ENCODE measurements at regions not wholly inside any gene's neighbourhood (a gene's known extent, or its start where the extent isn't known, plus 50 kb on each side); places are given as distances from the start of the nearest gene placed in this dataset.

DNA sequence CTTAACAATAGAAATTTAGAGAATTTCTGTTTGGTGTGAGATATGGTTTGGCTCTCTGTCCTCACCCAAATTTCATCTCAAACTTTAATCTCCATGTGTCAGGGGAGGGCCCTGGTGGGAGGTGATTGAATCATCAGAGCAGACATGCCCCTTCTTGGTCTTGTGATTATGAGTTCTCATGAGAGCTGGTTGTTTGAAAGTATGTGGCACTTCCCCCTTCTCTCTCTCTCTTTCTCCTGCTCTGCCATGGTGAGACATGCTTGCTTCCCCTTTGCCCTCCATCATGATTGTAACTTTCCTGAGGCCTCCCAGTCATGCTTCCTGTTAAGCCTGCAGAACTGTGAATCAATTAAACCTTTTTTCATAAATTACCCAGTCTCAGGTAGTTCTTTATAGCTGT, 524.7 kb upstream of the ACVR2A start:
- no peaks in the 10 kb centered on the region for H3K79me2 ChIP-seq (replicated peaks; ENCODE audit: insufficient read depth)
- TF ChIP-seq EZH2 (IDR thresholded peaks at IDR 0.05; ENCODE audit: low read depth, unreplicated experiment) (no peak), ZNF114 (CRISPR knock-in tag; IDR thresholded peaks at IDR 0.05) (no peak)
- H3K27me3 ChIP-seq (ENCODE audit: insufficient read depth), result no peaks in the 10 kb centered on the region
- H3K36me3 ChIP-seq (ENCODE audit: insufficient read depth), result peaks cover 2% of the 10 kb centered on the region; the same call in 1 of the 2 replicates
- ATAC-seq, result no peak
- Mint-ChIP-seq H3K36me3 (ENCODE audit: low read depth) (peaks cover 44% of the 10 kb centered on the region), H3K27ac (no peak overlapping the region), H3K4me1 (no peaks in the 10 kb centered on the region), H3K4me3 (no peak overlapping the region), H3K27me3 (ENCODE audit: insufficient read depth, low read depth, poor library complexity) (peaks cover 3% of the 10 kb centered on the region), H3K9me3 (peaks cover 62% of the 10 kb centered on the region)
- no peaks in the 10 kb centered on the region for H4K20me1 ChIP-seq (replicated peaks; ENCODE audit: insufficient read depth)
- H3K9me2 ChIP-seq (ENCODE audit: insufficient read depth), result peaks cover 3% of the 10 kb centered on the region
- DNase-seq (ENCODE audit: low spot score), result no peak
- no peaks in the 10 kb centered on the region for H3K4me1 ChIP-seq (ENCODE audit: insufficient read depth)
- H3K27ac ChIP-seq (ENCODE audit: low read depth), result no peak overlapping the region
- no peaks in the 10 kb centered on the region for H3F3A ChIP-seq (replicated peaks; ENCODE audit: low read depth)
- no peak overlapping the region for H3K4me2 ChIP-seq
- H3K4me3 ChIP-seq, result no peak overlapping the region
- H2AFZ ChIP-seq, result no peak overlapping the region

DNA sequence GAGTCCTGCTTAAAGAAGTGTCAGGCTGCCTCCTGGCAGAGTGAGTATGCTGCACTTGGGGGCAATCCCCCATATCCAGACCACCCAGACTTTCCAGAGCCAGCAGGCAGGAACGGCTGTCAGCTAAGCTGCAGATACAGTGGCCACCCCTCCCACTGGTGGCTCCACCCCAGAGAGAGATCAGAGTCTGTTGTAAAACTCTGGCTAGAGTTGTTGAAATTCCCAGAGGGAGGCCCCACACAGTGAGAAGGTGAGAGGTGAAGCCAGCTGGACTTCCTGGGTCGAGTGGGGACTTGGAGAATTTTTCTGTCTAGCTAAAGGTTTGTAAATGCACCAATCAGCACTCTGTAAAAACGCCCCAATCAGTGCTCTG, 533.8 kb upstream of the ACVR2A start:
- Histone ChIP-seq H3K27ac (ENCODE audit: low read depth) (no peak overlapping the region), H3K36me3 (ENCODE audit: insufficient read depth) (no peaks in the 10 kb centered on the region), H2AFZ (no peak overlapping the region), H3K79me2 (replicated peaks; ENCODE audit: insufficient read depth) (no peaks in the 10 kb centered on the region), H3K27me3 (ENCODE audit: insufficient read depth) (no peaks in the 10 kb centered on the region), H3K4me3 (no peak overlapping the region), H4K20me1 (replicated peaks; ENCODE audit: insufficient read depth) (no peaks in the 10 kb centered on the region), H3K9me2 (ENCODE audit: insufficient read depth) (no peaks in the 10 kb centered on the region), H3K4me1 (ENCODE audit: insufficient read depth) (no peaks in the 10 kb centered on the region), H3F3A (replicated peaks; ENCODE audit: low read depth) (no peaks in the 10 kb centered on the region), H3K4me2 (no peak overlapping the region)
- H3K36me3 Mint-ChIP-seq (ENCODE audit: low read depth), result no peaks in the 10 kb centered on the region
- ATAC-seq, result no peak
- H3K27ac Mint-ChIP-seq, result no peak overlapping the region
- H3K9me3 Mint-ChIP-seq, result peaks cover 4% of the 10 kb centered on the region; the same call in 2 of the 3 replicates
- peaks cover 4% of the 10 kb centered on the region; the same call in 2 of the 3 replicates for H3K4me1 Mint-ChIP-seq
- H3K4me3 Mint-ChIP-seq, result no peak overlapping the region
- H3K27me3 Mint-ChIP-seq (ENCODE audit: insufficient read depth, low read depth, poor library complexity), result peaks cover 2% of the 10 kb centered on the region
- DNase-seq (ENCODE audit: low spot score), result no peak
- TF ChIP-seq ZNF114 (CRISPR knock-in tag; IDR thresholded peaks at IDR 0.05) (no peak), ZNF331 (CRISPR knock-in tag; IDR thresholded peaks at IDR 0.05; ENCODE audit: low read depth) (no peak), STAT1 (IDR thresholded peaks at IDR 0.05; ENCODE audit: unreplicated experiment) (no peak), EZH2 (IDR thresholded peaks at IDR 0.05; ENCODE audit: low read depth, unreplicated experiment) (no peak), POLR2AphosphoS5 (IDR thresholded peaks at IDR 0.05; ENCODE audit: low read depth) (no peak), JUNB (IDR thresholded peaks at IDR 0.05; ENCODE audit: unreplicated experiment) (no peak), CREB1 (CRISPR knock-in tag; IDR thresholded peaks at IDR 0.05; ENCODE audit: low read depth) (no peak), EZH2phosphoT487 (IDR thresholded peaks at IDR 0.05; ENCODE audit: unreplicated experiment) (no peak)
- TF ChIP-seq, protein P1, sequence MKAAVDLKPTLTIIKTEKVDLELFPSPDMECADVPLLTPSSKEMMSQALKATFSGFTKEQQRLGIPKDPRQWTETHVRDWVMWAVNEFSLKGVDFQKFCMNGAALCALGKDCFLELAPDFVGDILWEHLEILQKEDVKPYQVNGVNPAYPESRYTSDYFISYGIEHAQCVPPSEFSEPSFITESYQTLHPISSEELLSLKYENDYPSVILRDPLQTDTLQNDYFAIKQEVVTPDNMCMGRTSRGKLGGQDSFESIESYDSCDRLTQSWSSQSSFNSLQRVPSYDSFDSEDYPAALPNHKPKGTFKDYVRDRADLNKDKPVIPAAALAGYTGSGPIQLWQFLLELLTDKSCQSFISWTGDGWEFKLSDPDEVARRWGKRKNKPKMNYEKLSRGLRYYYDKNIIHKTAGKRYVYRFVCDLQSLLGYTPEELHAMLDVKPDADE (IDR thresholded peaks at IDR 0.05), result no peak
- TF ChIP-seq, protein P2, sequence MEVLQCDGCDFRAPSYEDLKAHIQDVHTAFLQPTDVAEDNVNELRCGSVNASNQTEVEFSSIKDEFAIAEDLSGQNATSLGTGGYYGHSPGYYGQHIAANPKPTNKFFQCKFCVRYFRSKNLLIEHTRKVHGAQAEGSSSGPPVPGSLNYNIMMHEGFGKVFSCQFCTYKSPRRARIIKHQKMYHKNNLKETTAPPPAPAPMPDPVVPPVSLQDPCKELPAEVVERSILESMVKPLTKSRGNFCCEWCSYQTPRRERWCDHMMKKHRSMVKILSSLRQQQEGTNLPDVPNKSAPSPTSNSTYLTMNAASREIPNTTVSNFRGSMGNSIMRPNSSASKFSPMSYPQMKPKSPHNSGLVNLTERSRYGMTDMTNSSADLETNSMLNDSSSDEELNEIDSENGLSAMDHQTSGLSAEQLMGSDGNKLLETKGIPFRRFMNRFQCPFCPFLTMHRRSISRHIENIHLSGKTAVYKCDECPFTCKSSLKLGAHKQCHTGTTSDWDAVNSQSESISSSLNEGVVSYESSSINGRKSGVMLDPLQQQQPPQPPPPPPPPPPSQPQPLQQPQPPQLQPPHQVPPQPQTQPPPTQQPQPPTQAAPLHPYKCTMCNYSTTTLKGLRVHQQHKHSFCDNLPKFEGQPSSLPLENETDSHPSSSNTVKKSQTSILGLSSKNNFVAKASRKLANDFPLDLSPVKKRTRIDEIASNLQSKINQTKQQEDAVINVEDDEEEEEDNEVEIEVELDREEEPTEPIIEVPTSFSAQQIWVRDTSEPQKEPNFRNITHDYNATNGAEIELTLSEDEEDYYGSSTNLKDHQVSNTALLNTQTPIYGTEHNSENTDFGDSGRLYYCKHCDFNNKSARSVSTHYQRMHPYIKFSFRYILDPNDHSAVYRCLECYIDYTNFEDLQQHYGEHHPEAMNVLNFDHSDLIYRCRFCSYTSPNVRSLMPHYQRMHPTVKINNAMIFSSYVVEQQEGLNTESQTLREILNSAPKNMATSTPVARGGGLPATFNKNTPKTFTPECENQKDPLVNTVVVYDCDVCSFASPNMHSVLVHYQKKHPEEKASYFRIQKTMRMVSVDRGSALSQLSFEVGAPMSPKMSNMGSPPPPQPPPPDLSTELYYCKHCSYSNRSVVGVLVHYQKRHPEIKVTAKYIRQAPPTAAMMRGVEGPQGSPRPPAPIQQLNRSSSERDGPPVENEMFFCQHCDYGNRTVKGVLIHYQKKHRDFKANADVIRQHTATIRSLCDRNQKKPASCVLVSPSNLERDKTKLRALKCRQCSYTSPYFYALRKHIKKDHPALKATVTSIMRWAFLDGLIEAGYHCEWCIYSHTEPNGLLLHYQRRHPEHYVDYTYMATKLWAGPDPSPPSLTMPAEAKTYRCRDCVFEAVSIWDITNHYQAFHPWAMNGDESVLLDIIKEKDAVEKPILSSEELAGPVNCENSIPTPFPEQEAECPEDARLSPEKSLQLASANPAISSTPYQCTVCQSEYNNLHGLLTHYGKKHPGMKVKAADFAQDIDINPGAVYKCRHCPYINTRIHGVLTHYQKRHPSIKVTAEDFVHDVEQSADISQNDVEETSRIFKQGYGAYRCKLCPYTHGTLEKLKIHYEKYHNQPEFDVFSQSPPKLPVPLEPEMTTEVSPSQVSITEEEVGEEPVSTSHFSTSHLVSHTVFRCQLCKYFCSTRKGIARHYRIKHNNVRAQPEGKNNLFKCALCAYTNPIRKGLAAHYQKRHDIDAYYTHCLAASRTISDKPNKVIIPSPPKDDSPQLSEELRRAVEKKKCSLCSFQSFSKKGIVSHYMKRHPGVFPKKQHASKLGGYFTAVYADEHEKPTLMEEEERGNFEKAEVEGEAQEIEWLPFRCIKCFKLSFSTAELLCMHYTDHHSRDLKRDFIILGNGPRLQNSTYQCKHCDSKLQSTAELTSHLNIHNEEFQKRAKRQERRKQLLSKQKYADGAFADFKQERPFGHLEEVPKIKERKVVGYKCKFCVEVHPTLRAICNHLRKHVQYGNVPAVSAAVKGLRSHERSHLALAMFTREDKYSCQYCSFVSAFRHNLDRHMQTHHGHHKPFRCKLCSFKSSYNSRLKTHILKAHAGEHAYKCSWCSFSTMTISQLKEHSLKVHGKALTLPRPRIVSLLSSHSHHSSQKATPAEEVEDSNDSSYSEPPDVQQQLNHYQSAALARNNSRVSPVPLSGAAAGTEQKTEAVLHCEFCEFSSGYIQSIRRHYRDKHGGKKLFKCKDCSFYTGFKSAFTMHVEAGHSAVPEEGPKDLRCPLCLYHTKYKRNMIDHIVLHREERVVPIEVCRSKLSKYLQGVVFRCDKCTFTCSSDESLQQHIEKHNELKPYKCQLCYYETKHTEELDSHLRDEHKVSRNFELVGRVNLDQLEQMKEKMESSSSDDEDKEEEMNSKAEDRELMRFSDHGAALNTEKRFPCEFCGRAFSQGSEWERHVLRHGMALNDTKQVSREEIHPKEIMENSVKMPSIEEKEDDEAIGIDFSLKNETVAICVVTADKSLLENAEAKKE (CRISPR knock-in tag; IDR thresholded peaks at IDR 0.05), result no peak
- TF ChIP-seq, protein P3, sequence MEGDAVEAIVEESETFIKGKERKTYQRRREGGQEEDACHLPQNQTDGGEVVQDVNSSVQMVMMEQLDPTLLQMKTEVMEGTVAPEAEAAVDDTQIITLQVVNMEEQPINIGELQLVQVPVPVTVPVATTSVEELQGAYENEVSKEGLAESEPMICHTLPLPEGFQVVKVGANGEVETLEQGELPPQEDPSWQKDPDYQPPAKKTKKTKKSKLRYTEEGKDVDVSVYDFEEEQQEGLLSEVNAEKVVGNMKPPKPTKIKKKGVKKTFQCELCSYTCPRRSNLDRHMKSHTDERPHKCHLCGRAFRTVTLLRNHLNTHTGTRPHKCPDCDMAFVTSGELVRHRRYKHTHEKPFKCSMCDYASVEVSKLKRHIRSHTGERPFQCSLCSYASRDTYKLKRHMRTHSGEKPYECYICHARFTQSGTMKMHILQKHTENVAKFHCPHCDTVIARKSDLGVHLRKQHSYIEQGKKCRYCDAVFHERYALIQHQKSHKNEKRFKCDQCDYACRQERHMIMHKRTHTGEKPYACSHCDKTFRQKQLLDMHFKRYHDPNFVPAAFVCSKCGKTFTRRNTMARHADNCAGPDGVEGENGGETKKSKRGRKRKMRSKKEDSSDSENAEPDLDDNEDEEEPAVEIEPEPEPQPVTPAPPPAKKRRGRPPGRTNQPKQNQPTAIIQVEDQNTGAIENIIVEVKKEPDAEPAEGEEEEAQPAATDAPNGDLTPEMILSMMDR (conservative IDR thresholded peaks at IDR 0.05; ENCODE audit: low read depth in 2 of 2), result no peak

All from GM23338 (cell line).